HG02973 (cell line): ENCODE measurements at regions not wholly inside any gene's neighbourhood (a gene's known extent, or its start where the extent isn't known, plus 50 kb on each side); places are given as distances from the start of the nearest gene placed in this dataset.
A peak's percentile ranks its signal among the peaks of the same experiment; 100 is the strongest.

Experiments used
- ATAC-seq: cut with Tn5 transposase; IDR thresholded peaks from one replicate; pipeline ENCODE4 v1.9.1; 2021; ENCODE audit warnings: moderate library complexity; ENCODE audit not compliant: unreplicated experiment

- no peak for ATAC-seq
Measured at GRCh38 chr4:110950731-110951130, 327.9 kb upstream of the PITX2 start.

GRCh38 chr4:110953191-110953590 is 330.3 kb upstream of the PITX2 start:
- no peak for ATAC-seq

GRCh38 chr4:110953898-110954297 is 331.0 kb upstream of the PITX2 start:
- ATAC-seq, result no peak

GRCh38 chr4:110955748-110956147 is 332.9 kb upstream of the PITX2 start:
- ATAC-seq, result no peak

- no peak for ATAC-seq
Measured at GRCh38 chr4:110959041-110959643, 336.3 kb upstream of the PITX2 start.

- ATAC-seq, result no peak
Measured at GRCh38 chr4:110961066-110961465, 338.2 kb upstream of the PITX2 start.

- ATAC-seq, result no peak
Measured at GRCh38 chr4:110962616-110963015, 339.7 kb upstream of the PITX2 start.

- no peak for ATAC-seq
Measured at GRCh38 chr4:110963662-110964280, 340.9 kb upstream of the PITX2 start.

GRCh38 chr4:110967936-110968335 is 345.1 kb upstream of the PITX2 start:
- no peak for ATAC-seq

GRCh38 chr4:110970642-110971041 is 347.8 kb upstream of the PITX2 start:
- peak; percentile 79 for ATAC-seq

GRCh38 chr4:110975338-110975737 is 352.5 kb upstream of the PITX2 start:
- no peak for ATAC-seq

- ATAC-seq, result no peak
Measured at GRCh38 chr4:110977554-110977953, 354.7 kb upstream of the PITX2 start.

- no peak for ATAC-seq
Measured at GRCh38 chr4:110978761-110979160, 355.9 kb upstream of the PITX2 start.

GRCh38 chr4:110982486-110982885 is 359.6 kb upstream of the PITX2 start:
- no peak for ATAC-seq

- no peak for ATAC-seq
Measured at GRCh38 chr4:110988722-110989121, 365.8 kb upstream of the PITX2 start.

- ATAC-seq, result no peak
Measured at GRCh38 chr4:110989125-110989524, 366.2 kb upstream of the PITX2 start.

GRCh38 chr4:110994781-110995180 is 371.9 kb upstream of the PITX2 start:
- no peak for ATAC-seq

- no peak for ATAC-seq
Measured at GRCh38 chr4:110998320-110998719, 375.4 kb upstream of the PITX2 start.

GRCh38 chr4:111011458-111011857 is 388.6 kb upstream of the PITX2 start:
- no peak for ATAC-seq

- ATAC-seq, result no peak
Measured at GRCh38 chr4:111013846-111014245, 391.0 kb upstream of the PITX2 start.

- ATAC-seq, result no peak
Measured at GRCh38 chr4:111014537-111014936, 391.7 kb upstream of the PITX2 start.

GRCh38 chr4:111016416-111016815 is 393.5 kb upstream of the PITX2 start:
- no peak for ATAC-seq

GRCh38 chr4:111018216-111018615 is 395.3 kb upstream of the PITX2 start:
- no peak for ATAC-seq
